Esophagus squamous epithelium (tissue), 4 donors: ENCODE measurements at regions not wholly inside any gene's neighbourhood (a gene's known extent, or its start where the extent isn't known, plus 50 kb on each side); places are given as distances from the start of the nearest gene placed in this dataset.

ENCODE experiments used
- POLR2A ChIP-seq, 4 donors: fragments of 450-650 bp; IDR thresholded peaks; one replicate each; pipeline ENCODE4 v1.6.1; 2017; ENCODE audit warnings: antibody characterized with exemption in 4 of 4, mild to moderate bottlenecking in 4 of 4, moderate library complexity in 3 of 4
- TF ChIP-seq, protein P1 (sequence below), 6 experiments: fragments of 450-650 bp in 4 of 6; fragments of 200-600 bp in 2 of 6; sonication (generic) in 2 of 6; IDR thresholded peaks; one replicate each; pipeline ENCODE4 v1.5.1; 2016 to 2019; ENCODE audit warnings: antibody characterized with exemption in 6 of 6, mild to moderate bottlenecking in 4 of 6, moderate library complexity in 4 of 6

DNA sequence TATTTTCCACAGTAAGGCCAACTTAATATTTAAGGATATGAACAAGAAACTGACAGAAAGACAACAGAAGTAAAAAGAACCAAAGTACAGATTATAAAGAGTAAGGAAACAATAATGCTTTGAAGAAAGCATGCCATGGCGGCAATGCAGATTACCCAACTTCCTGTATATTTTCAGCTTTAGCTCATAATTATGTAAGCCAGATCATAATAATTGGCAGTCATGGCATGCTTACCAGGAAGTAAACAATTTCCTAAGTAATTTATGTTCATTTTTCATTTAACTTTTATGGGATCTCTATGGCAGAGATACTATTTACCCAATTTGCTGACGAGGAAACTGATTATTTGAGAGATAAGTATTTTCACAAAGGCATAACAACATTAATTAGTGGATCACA lies 988.7 kb downstream of the HACE1 start:
- TF ChIP-seq, protein P1, sequence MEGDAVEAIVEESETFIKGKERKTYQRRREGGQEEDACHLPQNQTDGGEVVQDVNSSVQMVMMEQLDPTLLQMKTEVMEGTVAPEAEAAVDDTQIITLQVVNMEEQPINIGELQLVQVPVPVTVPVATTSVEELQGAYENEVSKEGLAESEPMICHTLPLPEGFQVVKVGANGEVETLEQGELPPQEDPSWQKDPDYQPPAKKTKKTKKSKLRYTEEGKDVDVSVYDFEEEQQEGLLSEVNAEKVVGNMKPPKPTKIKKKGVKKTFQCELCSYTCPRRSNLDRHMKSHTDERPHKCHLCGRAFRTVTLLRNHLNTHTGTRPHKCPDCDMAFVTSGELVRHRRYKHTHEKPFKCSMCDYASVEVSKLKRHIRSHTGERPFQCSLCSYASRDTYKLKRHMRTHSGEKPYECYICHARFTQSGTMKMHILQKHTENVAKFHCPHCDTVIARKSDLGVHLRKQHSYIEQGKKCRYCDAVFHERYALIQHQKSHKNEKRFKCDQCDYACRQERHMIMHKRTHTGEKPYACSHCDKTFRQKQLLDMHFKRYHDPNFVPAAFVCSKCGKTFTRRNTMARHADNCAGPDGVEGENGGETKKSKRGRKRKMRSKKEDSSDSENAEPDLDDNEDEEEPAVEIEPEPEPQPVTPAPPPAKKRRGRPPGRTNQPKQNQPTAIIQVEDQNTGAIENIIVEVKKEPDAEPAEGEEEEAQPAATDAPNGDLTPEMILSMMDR (IDR thresholded peaks at IDR 0.05) = no peak
- no peak for TF ChIP-seq POLR2A (IDR thresholded peaks at IDR 0.05)
